Osteoblast (primary cell): ENCODE measurements at regions not wholly inside any gene's neighbourhood (a gene's known extent, or its start where the extent isn't known, plus 50 kb on each side); places are given as distances from the start of the nearest gene placed in this dataset.

Source experiments
- DNase-seq: peaks from one replicate; pipeline ENCODE4 v3.0.0; 2011; ENCODE audit warnings: low spot score, mixed read lengths; ENCODE audit not compliant: insufficient read length; ENCODE audit errors: missing footprints
- H2AFZ ChIP-seq: 2 replicates; pipeline ENCODE4 v1.6.0; 2011; ENCODE audit warnings: mild to moderate bottlenecking, low read length
- H3K27ac ChIP-seq: 2 replicates; pipeline ENCODE4 v1.5.1; 2011; ENCODE audit warnings: mild to moderate bottlenecking, low read depth, low read length, moderate library complexity
- H3K27me3 ChIP-seq: 2 replicates; pipeline ENCODE4 v1.6.0; 2012; ENCODE audit warnings: mild to moderate bottlenecking, control low read depth, inconsistent platforms, low read length, moderate library complexity; ENCODE audit not compliant: insufficient read depth
- H3K36me3 ChIP-seq: 2 replicates; pipeline ENCODE4 v1.5.1; 2011; ENCODE audit warnings: mild to moderate bottlenecking, low read length, control low read depth, moderate library complexity; ENCODE audit not compliant: insufficient read depth
- H3K4me1 ChIP-seq: 2 replicates; pipeline ENCODE4 v1.5.1; 2011; ENCODE audit warnings: mild to moderate bottlenecking, low read length, control low read depth, moderate library complexity; ENCODE audit not compliant: insufficient read depth
- H3K4me2 ChIP-seq: 2 replicates; pipeline ENCODE4 v1.6.0; 2011; ENCODE audit warnings: mild to moderate bottlenecking, low read length; ENCODE audit not compliant: insufficient read depth
- H3K4me3 ChIP-seq: fragments of 200-600 bp; sonication (generic); 3 replicates; pipeline ENCODE4 v1.5.1; 2012; ENCODE audit warnings: mild to moderate bottlenecking, low read length, inconsistent platforms; ENCODE audit not compliant: insufficient read depth
- H3K79me2 ChIP-seq: 2 replicates; pipeline ENCODE4 v1.6.0; 2012; ENCODE audit warnings: mild to moderate bottlenecking, low read length, control low read depth, inconsistent platforms; ENCODE audit not compliant: insufficient read depth
- H3K9me3 ChIP-seq: 2 replicates; pipeline ENCODE4 v1.5.1; 2011; ENCODE audit warnings: low read depth, low read length, control low read depth
- H4K20me1 ChIP-seq: 2 replicates; pipeline ENCODE4 v1.6.0; 2012; ENCODE audit warnings: mild to moderate bottlenecking, low read length, control low read depth; ENCODE audit not compliant: insufficient read depth
- TF ChIP-seq, protein P1 (sequence below): IDR thresholded peaks from 2 replicates; pipeline ENCODE4 v1.5.1; 2011; ENCODE audit warnings: mild to moderate bottlenecking, low read depth, low read length, moderate library complexity; ENCODE audit errors: extremely low read depth

- Histone ChIP-seq H3K36me3 (no peaks in the 10 kb centered on the region), H3K27ac (no peak overlapping the region), H2AFZ (no peak overlapping the region), H3K9me3 (no peaks in the 10 kb centered on the region), H4K20me1 (no peaks in the 10 kb centered on the region), H3K4me3 (no peak overlapping the region), H3K79me2 (no peaks in the 10 kb centered on the region), H3K4me2 (no peak overlapping the region), H3K27me3 (no peaks in the 10 kb centered on the region), H3K4me1 (peaks cover 5% of the 10 kb centered on the region)
- no peak for DNase-seq
- TF ChIP-seq, protein P1, sequence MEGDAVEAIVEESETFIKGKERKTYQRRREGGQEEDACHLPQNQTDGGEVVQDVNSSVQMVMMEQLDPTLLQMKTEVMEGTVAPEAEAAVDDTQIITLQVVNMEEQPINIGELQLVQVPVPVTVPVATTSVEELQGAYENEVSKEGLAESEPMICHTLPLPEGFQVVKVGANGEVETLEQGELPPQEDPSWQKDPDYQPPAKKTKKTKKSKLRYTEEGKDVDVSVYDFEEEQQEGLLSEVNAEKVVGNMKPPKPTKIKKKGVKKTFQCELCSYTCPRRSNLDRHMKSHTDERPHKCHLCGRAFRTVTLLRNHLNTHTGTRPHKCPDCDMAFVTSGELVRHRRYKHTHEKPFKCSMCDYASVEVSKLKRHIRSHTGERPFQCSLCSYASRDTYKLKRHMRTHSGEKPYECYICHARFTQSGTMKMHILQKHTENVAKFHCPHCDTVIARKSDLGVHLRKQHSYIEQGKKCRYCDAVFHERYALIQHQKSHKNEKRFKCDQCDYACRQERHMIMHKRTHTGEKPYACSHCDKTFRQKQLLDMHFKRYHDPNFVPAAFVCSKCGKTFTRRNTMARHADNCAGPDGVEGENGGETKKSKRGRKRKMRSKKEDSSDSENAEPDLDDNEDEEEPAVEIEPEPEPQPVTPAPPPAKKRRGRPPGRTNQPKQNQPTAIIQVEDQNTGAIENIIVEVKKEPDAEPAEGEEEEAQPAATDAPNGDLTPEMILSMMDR = no peak
Observed at GRCh38 chr2:41707790-41708451, 339.9 kb upstream of the PKDCC start.

GRCh38 chr2:41709702-41710599 lies 337.9 kb upstream of the PKDCC start:
- no peaks in the 10 kb centered on the region for H3K79me2 ChIP-seq
- no peak overlapping the region for H3K4me2 ChIP-seq
- peaks cover 5% of the 10 kb centered on the region for H3K4me1 ChIP-seq
- no peaks in the 10 kb centered on the region for H3K9me3 ChIP-seq
- DNase-seq = no peak
- no peaks in the 10 kb centered on the region for H3K36me3 ChIP-seq
- H3K27ac ChIP-seq = no peak overlapping the region
- H3K27me3 ChIP-seq = no peaks in the 10 kb centered on the region
- no peak overlapping the region for H3K4me3 ChIP-seq
- TF ChIP-seq, protein P1 = no peak
- no peaks in the 10 kb centered on the region for H4K20me1 ChIP-seq
- no peak overlapping the region for H2AFZ ChIP-seq

GRCh38 chr2:41710944-41711343 lies 336.9 kb upstream of the PKDCC start:
- Histone ChIP-seq H3K36me3 (no peaks in the 10 kb centered on the region), H3K4me1 (peaks cover 5% of the 10 kb centered on the region), H2AFZ (no peak overlapping the region), H3K4me3 (no peak overlapping the region), H3K9me3 (no peaks in the 10 kb centered on the region), H3K4me2 (no peak overlapping the region), H4K20me1 (no peaks in the 10 kb centered on the region), H3K27ac (no peak overlapping the region), H3K79me2 (no peaks in the 10 kb centered on the region), H3K27me3 (no peaks in the 10 kb centered on the region)
- TF ChIP-seq, protein P1 = no peak
- DNase-seq = no peak

GRCh38 chr2:41711736-41712135 lies 336.1 kb upstream of the PKDCC start:
- no peak overlapping the region for H3K27ac ChIP-seq
- H3K79me2 ChIP-seq = no peaks in the 10 kb centered on the region
- peaks cover 5% of the 10 kb centered on the region for H3K4me1 ChIP-seq
- DNase-seq = no peak
- no peaks in the 10 kb centered on the region for H3K9me3 ChIP-seq
- H2AFZ ChIP-seq = no peak overlapping the region
- H3K27me3 ChIP-seq = no peaks in the 10 kb centered on the region
- TF ChIP-seq, protein P1 = no peak
- no peak overlapping the region for H3K4me3 ChIP-seq
- H4K20me1 ChIP-seq = no peaks in the 10 kb centered on the region
- H3K36me3 ChIP-seq = no peaks in the 10 kb centered on the region
- H3K4me2 ChIP-seq = no peak overlapping the region
